ENCODE measurements at regions not wholly inside any gene's neighbourhood (a gene's known extent, or its start where the extent isn't known, plus 50 kb on each side); places are given as distances from the start of the nearest gene placed in this dataset.

DNA sequence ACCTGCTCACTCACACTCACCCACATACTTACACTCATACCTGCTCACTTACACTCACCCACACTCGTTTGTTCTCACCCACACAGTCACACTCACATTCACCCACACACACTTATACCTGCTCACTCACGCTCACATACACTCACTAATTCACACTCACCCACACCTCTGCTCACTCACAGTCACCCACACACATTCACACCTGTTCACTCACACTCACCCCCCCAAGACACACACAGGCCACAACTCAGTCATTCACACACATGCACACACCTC, 436.2 kb downstream of the BCL11B start:
- H3K9me3 ChIP-seq (ENCODE audit: low read depth): no peaks in the 10 kb centered on the region
- H3K4me3 ChIP-seq: no peak overlapping the region
- DNase-seq (ENCODE audit: low spot score): no peak
- H2AFZ ChIP-seq: no peak overlapping the region
- peaks cover 4% of the 10 kb centered on the region for H3K4me1 ChIP-seq (ENCODE audit: insufficient read depth)
- H4K20me1 ChIP-seq (ENCODE audit: insufficient read depth, poor library complexity, severe bottlenecking): no peaks in the 10 kb centered on the region
- WGBS (ENCODE audit: low lambda C conversion rate, missing lambda C conversion rate): 100% methylated on average over 2 of the region's 2 CpGs
- no peak overlapping the region for H3K4me2 ChIP-seq
- H3K27me3 ChIP-seq: no peaks in the 10 kb centered on the region
- no peaks in the 10 kb centered on the region for H3K9me2 ChIP-seq (replicated peaks; ENCODE audit: insufficient read depth)
- no peaks in the 10 kb centered on the region for H3K79me2 ChIP-seq
- H3K36me3 ChIP-seq (replicated peaks; ENCODE audit: insufficient read depth, low read depth): no peaks in the 10 kb centered on the region
- TF ChIP-seq, protein P1, sequence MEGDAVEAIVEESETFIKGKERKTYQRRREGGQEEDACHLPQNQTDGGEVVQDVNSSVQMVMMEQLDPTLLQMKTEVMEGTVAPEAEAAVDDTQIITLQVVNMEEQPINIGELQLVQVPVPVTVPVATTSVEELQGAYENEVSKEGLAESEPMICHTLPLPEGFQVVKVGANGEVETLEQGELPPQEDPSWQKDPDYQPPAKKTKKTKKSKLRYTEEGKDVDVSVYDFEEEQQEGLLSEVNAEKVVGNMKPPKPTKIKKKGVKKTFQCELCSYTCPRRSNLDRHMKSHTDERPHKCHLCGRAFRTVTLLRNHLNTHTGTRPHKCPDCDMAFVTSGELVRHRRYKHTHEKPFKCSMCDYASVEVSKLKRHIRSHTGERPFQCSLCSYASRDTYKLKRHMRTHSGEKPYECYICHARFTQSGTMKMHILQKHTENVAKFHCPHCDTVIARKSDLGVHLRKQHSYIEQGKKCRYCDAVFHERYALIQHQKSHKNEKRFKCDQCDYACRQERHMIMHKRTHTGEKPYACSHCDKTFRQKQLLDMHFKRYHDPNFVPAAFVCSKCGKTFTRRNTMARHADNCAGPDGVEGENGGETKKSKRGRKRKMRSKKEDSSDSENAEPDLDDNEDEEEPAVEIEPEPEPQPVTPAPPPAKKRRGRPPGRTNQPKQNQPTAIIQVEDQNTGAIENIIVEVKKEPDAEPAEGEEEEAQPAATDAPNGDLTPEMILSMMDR (IDR thresholded peaks at IDR 0.05; ENCODE audit: poor library complexity): no peak
- TF ChIP-seq EZH2 (IDR thresholded peaks at IDR 0.05; ENCODE audit: borderline replicate concordance) (no peak), EZH2phosphoT487 (IDR thresholded peaks at IDR 0.05; ENCODE audit: low read depth, severe bottlenecking, unreplicated experiment) (no peak)
- no peak overlapping the region for H3K27ac ChIP-seq

DNA sequence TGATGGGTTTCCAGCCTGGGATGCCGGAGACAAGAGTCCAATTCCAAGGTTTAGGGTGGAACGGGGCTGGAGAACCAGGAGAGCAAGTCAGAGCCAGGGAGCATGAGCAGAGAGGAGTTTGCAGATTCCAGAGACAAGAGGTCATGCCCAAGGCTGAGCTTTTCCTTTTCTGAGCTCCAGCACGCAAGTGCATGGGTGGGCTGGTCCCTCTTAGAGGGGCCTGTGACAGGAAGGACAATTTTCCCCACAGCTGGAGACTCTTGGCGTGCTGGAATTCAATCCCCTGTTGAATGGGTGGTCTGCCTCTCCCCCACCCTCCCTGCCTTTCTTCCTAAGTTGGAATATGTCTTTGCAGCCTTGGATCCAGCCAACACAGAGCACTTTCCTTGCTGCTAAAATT, 431.9 kb downstream of the BCL11B start:
- no peak for DNase-seq (ENCODE audit: low spot score)
- Histone ChIP-seq H2AFZ (no peak overlapping the region), H3K36me3 (replicated peaks; ENCODE audit: insufficient read depth, low read depth) (no peaks in the 10 kb centered on the region), H4K20me1 (ENCODE audit: insufficient read depth, poor library complexity, severe bottlenecking) (no peaks in the 10 kb centered on the region), H3K9me3 (ENCODE audit: low read depth) (no peaks in the 10 kb centered on the region), H3K4me1 (ENCODE audit: insufficient read depth) (peaks cover 4% of the 10 kb centered on the region), H3K79me2 (no peaks in the 10 kb centered on the region), H3K27ac (no peak overlapping the region), H3K4me3 (no peak overlapping the region), H3K9me2 (replicated peaks; ENCODE audit: insufficient read depth) (no peaks in the 10 kb centered on the region), H3K27me3 (no peaks in the 10 kb centered on the region), H3K4me2 (no peak overlapping the region)
- TF ChIP-seq EZH2phosphoT487 (IDR thresholded peaks at IDR 0.05; ENCODE audit: low read depth, severe bottlenecking, unreplicated experiment) (no peak), EZH2 (IDR thresholded peaks at IDR 0.05; ENCODE audit: borderline replicate concordance) (no peak)
- TF ChIP-seq, protein P1 (IDR thresholded peaks at IDR 0.05; ENCODE audit: poor library complexity): no peak
- 54% methylated on average over 4 of the region's 4 CpGs for WGBS (ENCODE audit: low lambda C conversion rate, missing lambda C conversion rate)

DNA sequence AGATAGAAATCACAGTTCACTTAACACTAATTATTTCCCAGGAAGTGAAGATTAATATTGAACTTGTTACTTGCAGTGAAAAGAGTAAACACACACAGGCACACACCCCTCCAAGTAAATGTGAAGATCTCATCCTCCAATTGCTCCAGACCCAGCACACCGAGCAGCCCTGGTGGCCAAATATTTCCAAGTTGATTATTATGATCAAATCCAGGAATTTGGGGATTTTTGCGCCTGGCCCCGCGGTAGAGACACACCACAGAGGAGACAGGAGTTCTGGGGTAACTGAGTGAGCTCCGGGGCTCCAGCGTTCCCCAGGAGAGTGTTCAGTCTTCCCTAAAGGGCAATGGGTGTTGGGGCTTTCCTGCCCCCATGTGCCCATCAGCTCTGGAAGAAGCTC, 431.5 kb downstream of the BCL11B start:
- Histone ChIP-seq H3K4me2 (no peak overlapping the region), H3K27me3 (no peaks in the 10 kb centered on the region), H3K36me3 (replicated peaks; ENCODE audit: insufficient read depth, low read depth) (no peaks in the 10 kb centered on the region), H3K4me1 (ENCODE audit: insufficient read depth) (peaks cover 4% of the 10 kb centered on the region), H3K9me2 (replicated peaks; ENCODE audit: insufficient read depth) (no peaks in the 10 kb centered on the region), H3K9me3 (ENCODE audit: low read depth) (no peaks in the 10 kb centered on the region), H3K4me3 (no peak overlapping the region), H3K79me2 (no peaks in the 10 kb centered on the region), H4K20me1 (ENCODE audit: insufficient read depth, poor library complexity, severe bottlenecking) (no peaks in the 10 kb centered on the region), H2AFZ (no peak overlapping the region), H3K27ac (no peak overlapping the region)
- TF ChIP-seq EZH2 (IDR thresholded peaks at IDR 0.05; ENCODE audit: borderline replicate concordance): no peak
- TF ChIP-seq, protein P1 (IDR thresholded peaks at IDR 0.05; ENCODE audit: poor library complexity): no peak
- TF ChIP-seq EZH2phosphoT487 (IDR thresholded peaks at IDR 0.05; ENCODE audit: low read depth, severe bottlenecking, unreplicated experiment): no peak
- WGBS (ENCODE audit: low lambda C conversion rate, missing lambda C conversion rate): 86% methylated on average over 6 of the region's 6 CpGs
- no peak for DNase-seq (ENCODE audit: low spot score)

DNA sequence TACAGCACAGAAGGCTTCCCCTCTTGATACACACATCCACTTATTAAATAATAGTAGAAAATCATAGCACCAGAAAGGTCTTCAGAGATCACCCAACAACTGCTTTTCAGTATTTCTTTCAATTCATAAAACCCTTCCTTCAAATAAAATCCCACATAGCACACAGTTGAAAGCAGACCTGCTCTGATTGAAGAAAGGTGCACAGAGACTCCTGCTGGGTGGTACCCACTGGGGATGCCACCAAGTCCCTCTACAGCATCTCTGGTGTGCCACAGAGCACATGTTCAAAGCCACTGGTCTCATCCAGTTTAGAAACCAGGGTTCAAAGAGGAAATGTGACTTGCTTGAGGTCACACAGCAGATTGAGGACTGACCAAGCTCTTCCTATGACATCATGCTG, 427.5 kb downstream of the BCL11B start:
- no peaks in the 10 kb centered on the region for H3K79me2 ChIP-seq
- H3K4me3 ChIP-seq: no peak overlapping the region
- H3K4me1 ChIP-seq (ENCODE audit: insufficient read depth): peaks cover 4% of the 10 kb centered on the region
- no peak overlapping the region for H3K4me2 ChIP-seq
- no peak for DNase-seq (ENCODE audit: low spot score)
- no peaks in the 10 kb centered on the region for H3K36me3 ChIP-seq (replicated peaks; ENCODE audit: insufficient read depth, low read depth)
- TF ChIP-seq, protein P1 (IDR thresholded peaks at IDR 0.05; ENCODE audit: poor library complexity): no peak
- TF ChIP-seq EZH2 (IDR thresholded peaks at IDR 0.05; ENCODE audit: borderline replicate concordance): no peak
- no peak for TF ChIP-seq EZH2phosphoT487 (IDR thresholded peaks at IDR 0.05; ENCODE audit: low read depth, severe bottlenecking, unreplicated experiment)
- H4K20me1 ChIP-seq (ENCODE audit: insufficient read depth, poor library complexity, severe bottlenecking): no peaks in the 10 kb centered on the region
- no peaks in the 10 kb centered on the region for H3K9me2 ChIP-seq (replicated peaks; ENCODE audit: insufficient read depth)
- no peaks in the 10 kb centered on the region for H3K9me3 ChIP-seq (ENCODE audit: low read depth)
- H2AFZ ChIP-seq: no peak overlapping the region
- H3K27ac ChIP-seq: no peak overlapping the region
- no peaks in the 10 kb centered on the region for H3K27me3 ChIP-seq
